B cell (primary cell): ENCODE measurements at regions not wholly inside any gene's neighbourhood (a gene's known extent, or its start where the extent isn't known, plus 50 kb on each side); places are given as distances from the start of the nearest gene placed in this dataset.
"Not testable (repeated sequence)": the region's sequence is repeated elsewhere in the genome, so short reads cannot be mapped to it uniquely, and the experiment has no call there.

Experiments used
- ATAC-seq: fragments of 200-7000 bp; cut with Tn5 transposase; one replicate; pipeline ENCODE4 v1.10.0; 2021; ENCODE audit warnings: low read depth, mild to moderate bottlenecking, moderate number of reproducible peaks, moderate library complexity
- CTCF ChIA-PET: fragments of 350-600 bp; sonication (Branson Sonifier 250); formaldehyde crosslinking; loops from one replicate; lab custom pipeline; 2021; ENCODE audit warnings: antibody characterized with exemption, inconsistent platforms; lab: Charles Lee
- POLR2A ChIA-PET: fragments of 350-600 bp; sonication (Branson Sonifier 250); formaldehyde crosslinking; loops from one replicate; lab custom pipeline; 2021; ENCODE audit warnings: antibody characterized with exemption; lab: Charles Lee
- DNase-seq: peaks from one replicate; pipeline ENCODE4 v3.0.0; 2013
- H2AFZ ChIP-seq: 2 replicates; pipeline ENCODE4 v1.6.1; 2012; ENCODE audit warnings: mild to moderate bottlenecking, low read depth, low read length; ENCODE audit not compliant: insufficient read depth, poor library complexity, severe bottlenecking
- H3K27ac ChIP-seq, 2 donors: 1 replicate in 1 of 2; 2 replicates in 1 of 2; pipeline ENCODE4 v1.5.1; 2012 to 2013; ENCODE audit warnings: low read length in 2 of 2, mild to moderate bottlenecking in 2 of 2, moderate library complexity in 1 of 2
- H3K27me3 ChIP-seq, 4 experiments: fragments of 200-600 bp in 1 of 4; sonication (generic) in 1 of 4; replicated peaks in 1 of 4; 1 replicate in 2 of 4; 2 replicates in 2 of 4; pipeline versions ENCODE4 v1.6.1 to v1.7.0; 2013 to 2016; ENCODE audit warnings: low read length in 3 of 4, mild to moderate bottlenecking in 2 of 4, mixed read lengths in 1 of 4, moderate library complexity in 1 of 4; ENCODE audit not compliant: insufficient read depth in 4 of 4, control insufficient read depth in 3 of 4; ENCODE audit errors: control extremely low read depth in 1 of 4
- H3K36me3 ChIP-seq, 2 experiments: replicated peaks in 1 of 2; 1 replicate in 1 of 2; 2 replicates in 1 of 2; pipeline versions ENCODE4 v1.6.1 to v1.7.1; 2013; ENCODE audit warnings: low read length in 1 of 2; ENCODE audit not compliant: insufficient read depth in 2 of 2, control insufficient read depth in 1 of 2; ENCODE audit errors: control extremely low read depth in 1 of 2, extremely low read depth in 1 of 2
- H3K4me1 ChIP-seq, 2 donors: fragments of 200-600 bp in 1 of 2; sonication (generic) in 1 of 2; 1 replicate in 1 of 2; 2 replicates in 1 of 2; pipeline versions ENCODE4 v1.5.1 to v1.6.1; 2013 to 2017; ENCODE audit warnings: low read length in 2 of 2; ENCODE audit not compliant: control insufficient read depth in 2 of 2, insufficient read depth in 2 of 2
- H3K4me2 ChIP-seq: replicated peaks from 2 replicates; pipeline ENCODE3; 2012; ENCODE audit warnings: mild to moderate bottlenecking, low read depth, low read length; ENCODE audit not compliant: poor library complexity, severe bottlenecking
- H3K4me3 ChIP-seq, 5 experiments: fragments of 200-600 bp in 1 of 5; sonication (generic) in 1 of 5; 1 replicate in 3 of 5; 2 replicates in 2 of 5; pipeline versions ENCODE4 v1.5.1 to v1.7.0; 2011 to 2016; ENCODE audit warnings: low read length in 4 of 5, mild to moderate bottlenecking in 4 of 5, low read depth in 2 of 5, control low read depth in 1 of 5, moderate library complexity in 1 of 5; ENCODE audit not compliant: insufficient read depth in 1 of 5; ENCODE audit errors: control extremely low read depth in 1 of 5, extremely low read depth in 1 of 5
- H3K79me2 ChIP-seq: fragments of 200-600 bp; sonication (generic); one replicate; pipeline ENCODE4 v1.6.0; 2016; ENCODE audit warnings: low read length; ENCODE audit not compliant: control insufficient read depth, insufficient read depth
- H3K9ac ChIP-seq: fragments of 200-600 bp; sonication (generic); 2 replicates; pipeline ENCODE4 v1.6.1; 2017; ENCODE audit warnings: mild to moderate bottlenecking, low read length, moderate library complexity
- H3K9me3 ChIP-seq, 3 donors: one replicate each; pipeline versions ENCODE4 v1.6.1 to v1.7.1; 2013; ENCODE audit warnings: low read length in 2 of 3; ENCODE audit not compliant: control insufficient read depth in 2 of 3, insufficient read depth in 1 of 3; ENCODE audit errors: control extremely low read depth in 1 of 3
- H4K20me1 ChIP-seq: 2 replicates; pipeline ENCODE4 v1.6.0; 2012; ENCODE audit warnings: mild to moderate bottlenecking, low read length; ENCODE audit not compliant: insufficient read depth, control insufficient read depth, poor library complexity, severe bottlenecking
- H3K27ac Mint-ChIP-seq: one replicate; pipeline ENCODE4 v1.8.0; 2021; ENCODE audit warnings: mixed read lengths
- H3K27me3 Mint-ChIP-seq: one replicate; pipeline ENCODE4 v1.8.0; 2021; ENCODE audit warnings: mixed read lengths
- H3K4me1 Mint-ChIP-seq: one replicate; pipeline ENCODE4 v1.8.0; 2021; ENCODE audit warnings: mixed read lengths
- H3K4me3 Mint-ChIP-seq: one replicate; pipeline ENCODE4 v1.8.0; 2021; ENCODE audit warnings: mixed read lengths
- H3K9me3 Mint-ChIP-seq: one replicate; pipeline ENCODE4 v1.8.0; 2022; ENCODE audit warnings: mixed read lengths; ENCODE audit not compliant: insufficient read depth
- CTCF ChIP-seq: fragments of 200-600 bp; IDR thresholded peaks from one replicate; pipeline ENCODE4 v1.8.0; 2022; ENCODE audit warnings: antibody characterized with exemption, mild to moderate bottlenecking
- EZH2 ChIP-seq: IDR thresholded peaks from 2 replicates; pipeline ENCODE4 v1.6.1; 2012; ENCODE audit warnings: borderline replicate concordance, low read depth, mild to moderate bottlenecking, moderate library complexity, low read length; ENCODE audit not compliant: insufficient read depth, poor library complexity, severe bottlenecking
- WGBS: methylation state at CpG from one replicate; pipeline ENCODE4 v1.1.5; 2013; ENCODE audit warnings: missing lambda C conversion rate; ENCODE audit not compliant: insufficient coverage; 5-methylcytosine and 5-hydroxymethylcytosine counted together
- intact Hi-C: fragments of 100-400 bp; cut with micrococcal nuclease; formaldehyde crosslinking; loops from one replicate; pipeline ENCODE4 v1.10.0; 2022

DNA sequence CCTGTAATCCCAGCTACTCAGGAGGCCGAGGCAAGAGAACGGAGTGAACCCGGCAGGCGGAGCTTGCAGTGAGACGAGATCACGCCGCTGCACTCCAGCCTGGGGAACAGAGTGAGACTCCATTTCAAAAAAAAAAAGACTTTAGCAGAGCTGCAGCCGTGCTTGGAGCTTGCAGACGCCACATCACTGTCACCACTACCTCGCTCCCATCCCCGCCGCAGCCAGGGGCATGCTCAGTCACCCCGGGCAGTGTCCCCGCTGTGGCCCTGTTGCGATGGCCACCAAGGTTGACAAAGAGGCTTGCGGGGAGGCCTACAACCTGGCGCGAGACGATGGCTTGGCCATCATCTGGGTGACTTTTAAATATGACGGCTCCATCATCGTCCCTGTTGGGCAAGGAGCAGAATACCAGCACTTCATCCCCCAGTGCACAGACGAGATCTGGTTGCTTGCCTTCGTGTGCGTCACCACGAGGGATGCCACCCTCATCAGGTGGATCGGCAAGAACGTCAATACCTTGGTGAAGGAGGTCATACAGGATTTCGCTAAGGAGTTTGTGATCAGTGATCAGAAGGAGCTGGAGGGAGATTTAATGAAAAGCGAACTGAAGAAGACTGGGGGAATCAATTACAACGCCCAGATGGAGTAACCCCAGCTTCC, 118.1 kb downstream of the TNFRSF13B start:
- H3K9me3 ChIP-seq = no peaks in the 10 kb centered on the region
- Mint-ChIP-seq H3K27ac (no peak overlapping the region), H3K4me3 (no peak overlapping the region), H3K27me3 (peaks cover 3% of the 10 kb centered on the region), H3K9me3 (no peaks in the 10 kb centered on the region), H3K4me1 (no peaks in the 10 kb centered on the region)
- H3K79me2 ChIP-seq = no peaks in the 10 kb centered on the region
- ChIA-PET POLR2A (no interaction called here), CTCF (no interaction called here)
- no peaks in the 10 kb centered on the region for H4K20me1 ChIP-seq
- ATAC-seq (no peak), DNase-seq (no peak)
- no peak overlapping the region for H2AFZ ChIP-seq
- intact Hi-C loops = no loop called here
- no peak overlapping the region for H3K4me3 ChIP-seq
- no peaks in the 10 kb centered on the region for H3K4me1 ChIP-seq
- WGBS = 92% methylated on average over 21 of the region's 30 CpGs
- no peak overlapping the region for H3K9ac ChIP-seq
- no peaks in the 10 kb centered on the region for H3K36me3 ChIP-seq
- H3K4me2 ChIP-seq = no peak overlapping the region
- H3K27me3 ChIP-seq = no peaks in the 10 kb centered on the region
- no peak overlapping the region for H3K27ac ChIP-seq
- TF ChIP-seq CTCF = no peak
- TF ChIP-seq EZH2 = no peak

GRCh38 chr17:16849861-16850260, 122.1 kb downstream of the TNFRSF13B start:
- ATAC-seq, DNase-seq, H3K27ac Mint-ChIP-seq, H3K9me3 Mint-ChIP-seq, H3K9me3 ChIP-seq, H3K4me3 ChIP-seq, H3K27ac ChIP-seq, H3K4me1 ChIP-seq, intact Hi-C loops, CTCF ChIA-PET, H3K36me3 ChIP-seq, H4K20me1 ChIP-seq, H3K4me2 ChIP-seq, POLR2A ChIA-PET, H3K4me1 Mint-ChIP-seq, H2AFZ ChIP-seq, H3K27me3 ChIP-seq, H3K27me3 Mint-ChIP-seq, H3K9ac ChIP-seq, H3K4me3 Mint-ChIP-seq, H3K79me2 ChIP-seq: not testable (repeated sequence)
- no CpG with 5 or more reads among the region's 7 CpGs for WGBS

DNA sequence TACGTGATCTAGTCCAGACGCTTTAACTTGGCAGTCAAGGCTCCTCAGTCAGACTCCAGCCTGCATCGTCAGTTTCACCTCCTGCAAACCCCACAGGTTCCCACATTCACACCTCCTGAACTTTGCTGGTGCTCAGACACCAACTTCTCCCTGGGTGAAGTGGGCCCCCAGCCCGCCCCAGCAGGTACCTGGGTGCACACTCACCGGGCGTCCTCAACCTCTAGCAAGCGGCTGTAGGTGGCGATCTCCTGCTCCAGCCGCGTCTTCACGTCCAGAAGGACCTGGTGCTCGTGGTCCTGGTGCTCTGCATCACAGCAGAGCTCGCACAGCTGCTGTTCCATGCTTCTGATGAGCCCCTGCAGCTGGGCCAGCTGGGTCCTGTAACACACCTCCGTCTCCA, 122.9 kb downstream of the TNFRSF13B start:
- ATAC-seq, intact Hi-C loops, H3K4me3 Mint-ChIP-seq, H3K9ac ChIP-seq, H3K9me3 ChIP-seq, H3K27ac Mint-ChIP-seq, H3K4me1 Mint-ChIP-seq, H4K20me1 ChIP-seq, H3K4me2 ChIP-seq, H3K27me3 ChIP-seq, H3K4me3 ChIP-seq, H3K4me1 ChIP-seq, H3K79me2 ChIP-seq, H3K9me3 Mint-ChIP-seq, POLR2A ChIA-PET, CTCF ChIA-PET, DNase-seq, H2AFZ ChIP-seq, H3K27me3 Mint-ChIP-seq, H3K27ac ChIP-seq, H3K36me3 ChIP-seq: not testable (repeated sequence)
- WGBS = no CpG with 5 or more reads among the region's 14 CpGs
